Suprapubic skin (tissue), 4 donors: ENCODE measurements at regions not wholly inside any gene's neighbourhood (a gene's known extent, or its start where the extent isn't known, plus 50 kb on each side); places are given as distances from the start of the nearest gene placed in this dataset.

Experiments used
- DNase-seq, 2 donors: peaks; one replicate each; pipeline ENCODE4 v3.0.0-alpha.2; 2019; ENCODE audit warnings: low spot score in 2 of 2
- H3K27ac ChIP-seq: fragments of 200-600 bp; sonication (generic); one replicate; pipeline ENCODE4 v1.5.1; 2019
- H3K27me3 ChIP-seq: fragments of 200-600 bp; sonication (generic); one replicate; pipeline ENCODE4 v1.5.1; 2019
- H3K36me3 ChIP-seq: fragments of 200-600 bp; sonication (generic); one replicate; pipeline ENCODE4 v1.5.1; 2019
- H3K4me1 ChIP-seq: fragments of 200-600 bp; sonication (generic); one replicate; pipeline ENCODE4 v1.5.1; 2019
- H3K4me3 ChIP-seq: fragments of 200-600 bp; sonication (generic); one replicate; pipeline ENCODE4 v1.5.1; 2019; ENCODE audit warnings: mild to moderate bottlenecking
- H3K9me3 ChIP-seq: fragments of 200-600 bp; sonication (generic); one replicate; pipeline ENCODE4 v1.5.1; 2019
- CTCF ChIP-seq, 2 donors: fragments of 200-600 bp in 1 of 2; fragments of 450-650 bp in 1 of 2; sonication (generic) in 1 of 2; IDR thresholded peaks; one replicate each; pipeline ENCODE4 v1.5.1; 2016 to 2019; ENCODE audit warnings: antibody characterized with exemption in 2 of 2, mild to moderate bottlenecking in 1 of 2, moderate library complexity in 1 of 2
- EP300 ChIP-seq: sonication (generic); formaldehyde crosslinking; IDR thresholded peaks from one replicate; pipeline ENCODE4 v1.6.1; 2017; ENCODE audit warnings: antibody characterized with exemption
- POLR2A ChIP-seq, 2 donors: fragments of 450-650 bp; IDR thresholded peaks; one replicate each; pipeline ENCODE4 v1.6.1; 2017; ENCODE audit warnings: antibody characterized with exemption in 2 of 2, mild to moderate bottlenecking in 2 of 2, moderate library complexity in 2 of 2
- POLR2AphosphoS5 ChIP-seq, 3 donors: sonication (generic); formaldehyde crosslinking; IDR thresholded peaks; one replicate each; pipeline ENCODE4 v1.6.1; 2017; ENCODE audit warnings: antibody characterized with exemption in 3 of 3
- WGBS: methylation state at CpG from one replicate; pipeline ENCODE4 v1.1.5; 2018; 5-methylcytosine and 5-hydroxymethylcytosine counted together

GRCh38 chr1:105122041-105122440 is 1372.3 kb downstream of the AMY1C start:
- Histone ChIP-seq H3K36me3 (no peaks in the 10 kb centered on the region), H3K4me1 (no peaks in the 10 kb centered on the region), H3K27ac (no peak overlapping the region), H3K27me3 (no peaks in the 10 kb centered on the region), H3K4me3 (no peak overlapping the region), H3K9me3 (peaks cover 5% of the 10 kb centered on the region)
- TF ChIP-seq POLR2A (IDR thresholded peaks at IDR 0.05) (no peak), POLR2AphosphoS5 (IDR thresholded peaks at IDR 0.05) (no peak)
- 86% methylated on average over 2 of the region's 2 CpGs for WGBS
- DNase-seq, result no peak

- no peak overlapping the region for H3K27ac ChIP-seq
- DNase-seq, result no peak
- TF ChIP-seq POLR2AphosphoS5 (IDR thresholded peaks at IDR 0.05) (no peak), CTCF (IDR thresholded peaks at IDR 0.05) (no peak)
- H3K36me3 ChIP-seq, result no peaks in the 10 kb centered on the region
- H3K27me3 ChIP-seq, result no peaks in the 10 kb centered on the region
- WGBS, result 66% methylated on average over 9 of the region's 14 CpGs
- no peaks in the 10 kb centered on the region for H3K9me3 ChIP-seq
- H3K4me3 ChIP-seq, result no peak overlapping the region
- H3K4me1 ChIP-seq, result no peaks in the 10 kb centered on the region
Measured at GRCh38 chr1:105137543-105138457, 1388.1 kb downstream of the AMY1C start.

- DNase-seq, result no peak
- H3K4me3 ChIP-seq, result no peak overlapping the region
- H3K36me3 ChIP-seq, result no peaks in the 10 kb centered on the region
- H3K4me1 ChIP-seq, result no peaks in the 10 kb centered on the region
- no peaks in the 10 kb centered on the region for H3K27me3 ChIP-seq
- TF ChIP-seq CTCF (IDR thresholded peaks at IDR 0.05), result no peak
- no peak for TF ChIP-seq EP300
- TF ChIP-seq POLR2A (IDR thresholded peaks at IDR 0.05), result no peak
- no peak for TF ChIP-seq POLR2AphosphoS5 (IDR thresholded peaks at IDR 0.05)
- H3K9me3 ChIP-seq, result no peaks in the 10 kb centered on the region
- WGBS, result 58% methylated on average over 8 of the region's 8 CpGs
- H3K27ac ChIP-seq, result no peak overlapping the region
Measured at GRCh38 chr1:105138458-105138893, 1388.8 kb downstream of the AMY1C start.

- no peak overlapping the region for H3K4me3 ChIP-seq
- WGBS, result 43% methylated on average over 3 of the region's 3 CpGs
- H3K4me1 ChIP-seq, result no peaks in the 10 kb centered on the region
- no peaks in the 10 kb centered on the region for H3K27me3 ChIP-seq
- H3K36me3 ChIP-seq, result no peaks in the 10 kb centered on the region
- peaks cover 5% of the 10 kb centered on the region for H3K9me3 ChIP-seq
- no peak for TF ChIP-seq POLR2A (IDR thresholded peaks at IDR 0.05)
- TF ChIP-seq EP300, result no peak
- DNase-seq, result no peak
- no peak overlapping the region for H3K27ac ChIP-seq
Measured at GRCh38 chr1:105172788-105173187, 1423.1 kb downstream of the AMY1C start.

- H3K36me3 ChIP-seq, result no peaks in the 10 kb centered on the region
- WGBS, result 82% methylated on average over 1 of the region's 1 CpG
- H3K9me3 ChIP-seq, result no peaks in the 10 kb centered on the region
- H3K4me1 ChIP-seq, result no peaks in the 10 kb centered on the region
- no peak for DNase-seq
- H3K27me3 ChIP-seq, result no peaks in the 10 kb centered on the region
- H3K4me3 ChIP-seq, result no peak overlapping the region
- no peak for TF ChIP-seq CTCF (IDR thresholded peaks at IDR 0.05)
- no peak overlapping the region for H3K27ac ChIP-seq
Measured at GRCh38 chr1:105180789-105181188, 1431.1 kb downstream of the AMY1C start.

GRCh38 chr1:105204836-105205371 is 1455.2 kb downstream of the AMY1C start:
- DNase-seq, result no peak
- H3K36me3 ChIP-seq, result no peaks in the 10 kb centered on the region
- TF ChIP-seq POLR2A (IDR thresholded peaks at IDR 0.05) (no peak), EP300 (no peak), CTCF (IDR thresholded peaks at IDR 0.05) (no peak), POLR2AphosphoS5 (IDR thresholded peaks at IDR 0.05) (no peak)
- no peaks in the 10 kb centered on the region for H3K9me3 ChIP-seq
- no peaks in the 10 kb centered on the region for H3K4me1 ChIP-seq
- H3K27ac ChIP-seq, result no peak overlapping the region
- H3K4me3 ChIP-seq, result no peak overlapping the region
- 91% methylated on average over 5 of the region's 5 CpGs for WGBS
- H3K27me3 ChIP-seq, result no peaks in the 10 kb centered on the region
